HG03095 (cell line): ENCODE measurements at regions not wholly inside any gene's neighbourhood (a gene's known extent, or its start where the extent isn't known, plus 50 kb on each side); places are given as distances from the start of the nearest gene placed in this dataset.

Source experiments
- ATAC-seq: cut with Tn5 transposase; IDR thresholded peaks from one replicate; pipeline ENCODE4 v1.9.1; 2021; ENCODE audit warnings: moderate library complexity; ENCODE audit not compliant: unreplicated experiment

GRCh38 chr9:90979138-90979551, 177.5 kb downstream of the SYK start:
- ATAC-seq, result no peak

GRCh38 chr9:90979639-90980038, 178.0 kb downstream of the SYK start:
- no peak for ATAC-seq

- ATAC-seq, result no peak
These were observed 180.1 kb downstream of the SYK start for GRCh38 chr9:90981726-90982125.

- no peak for ATAC-seq
These were observed 181.8 kb downstream of the SYK start for GRCh38 chr9:90983394-90983793.

- no peak for ATAC-seq
These were observed 184.0 kb downstream of the SYK start for GRCh38 chr9:90985631-90986030.

- ATAC-seq, result no peak
These were observed 184.5 kb downstream of the SYK start for GRCh38 chr9:90986161-90986560.

- ATAC-seq, result no peak
These were observed 185.9 kb downstream of the SYK start for GRCh38 chr9:90987566-90987965.

- no peak for ATAC-seq
These were observed 186.7 kb downstream of the SYK start for GRCh38 chr9:90988318-90988717.

GRCh38 chr9:90991953-90992352, 190.3 kb downstream of the SYK start:
- ATAC-seq, result no peak

GRCh38 chr9:90995516-90995915, 193.9 kb downstream of the SYK start:
- no peak for ATAC-seq

GRCh38 chr9:90996154-90997065, 194.8 kb downstream of the SYK start:
- ATAC-seq, result no peak

GRCh38 chr9:90998573-90998972, 197.0 kb downstream of the SYK start:
- no peak for ATAC-seq

- no peak for ATAC-seq
These were observed 198.1 kb downstream of the SYK start for GRCh38 chr9:90999425-91000397.

- ATAC-seq, result no peak
These were observed 199.6 kb downstream of the SYK start for GRCh38 chr9:91001146-91001611.

- ATAC-seq, result no peak
These were observed 202.9 kb downstream of the SYK start for GRCh38 chr9:91004484-91004883.

GRCh38 chr9:91004992-91005391, 203.4 kb downstream of the SYK start:
- ATAC-seq, result no peak

GRCh38 chr9:91006046-91006445, 204.4 kb downstream of the SYK start:
- no peak for ATAC-seq

- no peak for ATAC-seq
These were observed 206.9 kb downstream of the SYK start for GRCh38 chr9:91008568-91008967.

GRCh38 chr9:91011891-91012290, 210.3 kb downstream of the SYK start:
- no peak for ATAC-seq

GRCh38 chr9:91012933-91013841, 211.6 kb downstream of the SYK start:
- no peak for ATAC-seq
